ENCODE measurements at regions not wholly inside any gene's neighbourhood (a gene's known extent, or its start where the extent isn't known, plus 50 kb on each side); places are given as distances from the start of the nearest gene placed in this dataset.

DNA sequence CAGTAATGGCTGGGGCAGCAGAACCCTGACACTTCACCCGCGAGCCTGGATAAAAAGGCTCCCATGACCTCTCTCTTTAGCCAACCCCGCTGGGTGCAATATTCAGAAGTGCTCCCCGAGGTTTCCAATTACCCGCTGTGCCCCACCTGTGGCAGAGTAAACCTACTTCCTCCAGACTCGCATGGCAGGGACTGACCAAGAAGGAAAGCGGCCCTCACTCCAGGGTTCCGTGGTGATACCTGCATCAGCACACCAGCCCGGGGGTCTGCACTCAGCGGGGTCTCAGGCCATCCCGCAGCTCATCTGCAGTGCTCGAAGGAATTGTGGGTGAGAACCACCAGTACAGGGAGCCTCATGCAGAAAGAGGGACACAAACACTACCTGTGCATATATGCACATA is 136.3 kb upstream of the FMN2 start:
- no peak for FAIRE-seq
- WGBS (ENCODE audit: missing lambda C conversion rate) = 49% methylated on average over 12 of the region's 12 CpGs

DNA sequence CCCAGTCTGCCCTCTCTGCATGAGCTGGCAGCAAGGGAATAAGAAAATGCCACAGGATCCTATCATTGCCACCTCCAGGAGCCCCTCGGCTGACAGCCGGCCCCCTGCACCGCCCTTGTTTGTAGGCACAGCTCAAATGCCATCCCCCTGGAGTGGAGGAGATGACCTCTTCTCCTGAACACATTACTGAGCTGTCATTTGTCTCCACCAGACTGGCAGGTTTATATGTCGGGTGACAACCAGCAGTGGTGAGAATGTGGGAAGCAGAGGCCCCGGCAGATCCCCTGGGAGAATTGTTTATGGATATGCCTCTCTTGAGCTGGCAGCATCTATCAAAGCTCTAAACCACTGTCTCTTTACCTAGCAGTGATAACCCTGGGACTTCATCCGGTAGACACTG is 135.4 kb upstream of the FMN2 start:
- H3K4me1 ChIP-seq = 0 out of 3 replicates have a peak, but pooled peaks cover 3% of the 10 kb centered on the region
- POLR2A ChIA-PET = no interaction called here
- ATAC-seq = no peak
- H3K9me3 ChIP-seq = no peaks in the 10 kb centered on the region
- no peak overlapping the region for H3K4me3 ChIP-seq
- no peak for FAIRE-seq
- H3K4me2 ChIP-seq = no peak overlapping the region
- 66% methylated on average over 6 of the region's 6 CpGs for WGBS (ENCODE audit: missing lambda C conversion rate)
- CTCF ChIA-PET = interaction anchor here (8.3 kb wide), 1 partner anchor 19 kb away, joined by 72 read pairs; no protein-coding TSS in a partner anchor
- no peak overlapping the region for H3K27ac ChIP-seq
- TF ChIP-seq HMGXB4 (CRISPR knock-in tag; IDR thresholded peaks at IDR 0.05; ENCODE audit: borderline replicate concordance) = no peak
- no peak for TF ChIP-seq SMC3 (IDR thresholded peaks at IDR 0.05)
- no peak for TF ChIP-seq MAFK (IDR thresholded peaks at IDR 0.05; ENCODE audit: partially characterized antibody)
- no peak for TF ChIP-seq CBX8 (IDR thresholded peaks at IDR 0.05)
- TF ChIP-seq ATOH8 (CRISPR knock-in tag; IDR thresholded peaks at IDR 0.05; ENCODE audit: low read depth) = no peak
- no peak for TF ChIP-seq KDM1A (IDR thresholded peaks at IDR 0.05; ENCODE audit: low read depth)
- no peak for TF ChIP-seq CEBPB (IDR thresholded peaks at IDR 0.05)
- no peak for TF ChIP-seq MAZ (IDR thresholded peaks at IDR 0.05; ENCODE audit: borderline replicate concordance, low read depth, low read length)
- TF ChIP-seq EHF (CRISPR knock-in tag; IDR thresholded peaks at IDR 0.05) = no peak
- no peak for TF ChIP-seq NPAS2 (CRISPR knock-in tag; IDR thresholded peaks at IDR 0.05; ENCODE audit: borderline replicate concordance)
- no peak for TF ChIP-seq ZC3H11A (IDR thresholded peaks at IDR 0.05)
- no peak for DNase-seq (ENCODE audit: low read depth in 1 of 2, low spot score in 1 of 2)

More for the DNA sequence above, 136.3 kb upstream of the FMN2 start:
- H3K4me3 ChIP-seq = no peak overlapping the region
- H3K4me1 ChIP-seq = 0 out of 3 replicates have a peak, but pooled peaks cover 3% of the 10 kb centered on the region
- H3K9me3 ChIP-seq = no peaks in the 10 kb centered on the region
- no peak for TF ChIP-seq HOXA7 (CRISPR knock-in tag; IDR thresholded peaks at IDR 0.05)
- H3K4me2 ChIP-seq = no peak overlapping the region
- ChIA-PET CTCF (interaction anchor here (0.7 to 8.3 kb wide), 3 partner anchors 20 to 57 kb away, joined by 3 to 72 read pairs (median 3); no protein-coding TSS in a partner anchor), POLR2A (no interaction called here)
- ATAC-seq (no peak), DNase-seq (ENCODE audit: low read depth in 1 of 2, low spot score in 1 of 2) (no peak)
- no peak overlapping the region for H3K27ac ChIP-seq

DNA sequence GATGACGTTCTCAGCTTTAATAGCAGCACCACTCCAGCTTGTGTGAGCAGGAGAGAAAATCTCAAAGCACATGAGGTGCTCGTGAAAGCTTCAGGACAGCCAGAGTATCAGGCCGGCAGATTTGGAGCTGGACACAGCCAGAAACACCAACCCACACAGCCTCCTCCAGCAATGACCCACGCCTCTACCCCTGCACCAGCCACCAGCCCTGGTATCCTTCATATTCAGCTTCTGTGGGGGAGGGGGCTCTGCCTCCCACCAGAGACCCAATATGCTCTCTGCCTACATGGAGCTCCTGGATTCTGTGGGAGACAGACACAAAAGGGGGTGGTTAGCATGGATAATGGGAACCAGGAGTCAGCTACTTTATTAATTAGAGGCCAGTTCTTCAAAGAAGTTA is 133.6 kb upstream of the FMN2 start:
- POLR2A ChIA-PET = no interaction called here
- Histone ChIP-seq H3K4me2 (no peak overlapping the region), H3K4me3 (no peak overlapping the region), H3K27ac (no peak overlapping the region), H3K9me3 (no peaks in the 10 kb centered on the region), H3K4me1 (no peaks in the 10 kb centered on the region)
- CTCF ChIA-PET = interaction anchor here (1.0 to 1.8 kb wide), 3 partner anchors 18 to 53 kb away, joined by 3 to 6 read pairs (median 4); no protein-coding TSS in a partner anchor
- no peak for TF ChIP-seq BHLHE40 (IDR thresholded peaks at IDR 0.05; ENCODE audit: low read depth, low read length)
- TF ChIP-seq E2F6 (IDR thresholded peaks at IDR 0.05; ENCODE audit: borderline replicate concordance, low read depth) = no peak
- no peak for TF ChIP-seq SREBF2 (IDR thresholded peaks at IDR 0.05)
- TF ChIP-seq CBX2 (IDR thresholded peaks at IDR 0.05; ENCODE audit: borderline replicate concordance, low read depth) = no peak
- TF ChIP-seq FOSL2 (IDR thresholded peaks at IDR 0.05) = no peak
- TF ChIP-seq FOSL2 (CRISPR knock-in tag; IDR thresholded peaks at IDR 0.05) = no peak
- TF ChIP-seq FOSB (CRISPR knock-in tag; IDR thresholded peaks at IDR 0.05) = no peak
- TF ChIP-seq POLR2AphosphoS2 (conservative IDR thresholded peaks at IDR 0.05; ENCODE audit: low read length) = no peak
- no peak for TF ChIP-seq HOXB13 (CRISPR knock-in tag; IDR thresholded peaks at IDR 0.05; ENCODE audit: low read depth)
- no peak for TF ChIP-seq NFE2L2 (conservative IDR thresholded peaks at IDR 0.05; ENCODE audit: low read length)
- no peak for TF ChIP-seq CBX8 (IDR thresholded peaks at IDR 0.05)
- FAIRE-seq = no peak
- 28% methylated on average over 4 of the region's 4 CpGs for WGBS (ENCODE audit: missing lambda C conversion rate)
- ATAC-seq = no peak; a peak in 1 of 6 replicates
- DNase-seq (ENCODE audit: low read depth in 1 of 2, low spot score in 1 of 2) = no peak

Data from A549 (cell line).